Stomach (tissue), 8 donors: ENCODE measurements at regions not wholly inside any gene's neighbourhood (a gene's known extent, or its start where the extent isn't known, plus 50 kb on each side); places are given as distances from the start of the nearest gene placed in this dataset.
"Not testable (repeated sequence)": the region's sequence is repeated elsewhere in the genome, so short reads cannot be mapped to it uniquely, and the experiment has no call there.

ENCODE experiments used
- DNase-seq, 2 donors: peaks; one replicate each; pipeline versions ENCODE4 v3.0.0 to v3.0.0-alpha.2; 2013 to 2019
- H3K27ac ChIP-seq, 5 donors: fragments of 200-600 bp in 4 of 5; sonication (generic) in 4 of 5; one replicate each; pipeline ENCODE4 v1.5.1; 2013 to 2019; ENCODE audit warnings: mild to moderate bottlenecking in 1 of 5, moderate library complexity in 1 of 5
- H3K27me3 ChIP-seq, 3 donors: fragments of 200-600 bp; sonication (generic); one replicate each; pipeline ENCODE4 v1.5.1; 2017 to 2019; ENCODE audit warnings: mixed run types in 1 of 3
- H3K36me3 ChIP-seq, 4 donors: fragments of 200-600 bp; sonication (generic); 1 replicate in 3 of 4; 2 replicates in 1 of 4; pipeline ENCODE4 v1.5.1; 2016 to 2019
- H3K4me1 ChIP-seq, 4 donors: fragments of 200-600 bp; sonication (generic); one replicate each; pipeline ENCODE4 v1.5.1; 2016 to 2019
- H3K4me3 ChIP-seq, 4 donors: fragments of 200-600 bp; sonication (generic) in 3 of 4; one replicate each; pipeline ENCODE4 v1.5.1; 2016 to 2019; ENCODE audit warnings: mild to moderate bottlenecking in 1 of 4
- H3K9me3 ChIP-seq, 4 donors: fragments of 200-600 bp; sonication (generic); one replicate each; pipeline ENCODE4 v1.5.1; 2016 to 2019
- WGBS, 5 donors: extraction: QIAGEN DNeasy Blood & Tissue Kit in 3 of 5; methylation state at CpG; one replicate each; pipeline versions ENCODE4 v1.1.5 to v1.1.7; 2013 to 2018; 5-methylcytosine and 5-hydroxymethylcytosine counted together
- intact Hi-C: fragments of 100-400 bp; cut with DNase I; formaldehyde crosslinking; loops from one replicate; pipeline ENCODE4 v1.15.1; 2023; ENCODE audit warnings: low total_unique reads
- donor health status: healthy with polysubstance abuse.
- donor health status: Bipolar disorder and iron deficiency.
- donor health status: healthy.

DNA sequence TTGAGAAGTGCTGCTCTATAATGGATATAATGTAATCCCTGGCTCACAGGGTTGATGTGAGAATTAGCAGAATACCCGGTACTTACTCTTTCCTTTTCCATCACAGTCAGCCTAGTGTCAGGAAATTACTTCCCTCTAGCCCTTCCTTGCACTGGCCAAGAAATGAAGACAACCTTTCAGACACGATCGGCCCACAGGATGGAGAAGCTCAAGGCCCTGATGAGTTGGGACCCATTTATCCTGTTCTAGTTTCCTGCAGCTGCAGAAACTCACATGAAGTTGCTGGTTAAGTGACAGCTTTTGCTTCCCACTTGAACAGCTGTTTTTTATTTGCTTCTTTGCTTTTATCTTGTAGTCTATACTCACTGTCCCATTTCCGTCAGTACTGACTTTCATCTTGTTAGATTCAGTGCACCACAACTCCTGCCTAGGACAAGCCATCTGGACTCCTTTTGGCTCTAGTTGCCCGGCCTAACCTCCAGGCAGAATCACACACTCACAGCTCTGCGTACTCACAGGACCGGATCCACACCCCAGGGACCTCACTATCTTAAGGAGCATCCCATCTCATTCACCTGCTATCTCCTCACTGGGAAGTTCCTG, 325.1 kb upstream of the CHRNA7 start:
- H3K36me3 ChIP-seq, H3K4me3 ChIP-seq, H3K27me3 ChIP-seq, H3K4me1 ChIP-seq, H3K9me3 ChIP-seq, DNase-seq, H3K27ac ChIP-seq, intact Hi-C loops: not testable (repeated sequence)
- WGBS, 5 donors: 63 to 75% (median 69%) methylated on average over 2 to 4 of the region's 7 CpGs; no CpG with 5 or more reads in 1 of the 5 donors

DNA sequence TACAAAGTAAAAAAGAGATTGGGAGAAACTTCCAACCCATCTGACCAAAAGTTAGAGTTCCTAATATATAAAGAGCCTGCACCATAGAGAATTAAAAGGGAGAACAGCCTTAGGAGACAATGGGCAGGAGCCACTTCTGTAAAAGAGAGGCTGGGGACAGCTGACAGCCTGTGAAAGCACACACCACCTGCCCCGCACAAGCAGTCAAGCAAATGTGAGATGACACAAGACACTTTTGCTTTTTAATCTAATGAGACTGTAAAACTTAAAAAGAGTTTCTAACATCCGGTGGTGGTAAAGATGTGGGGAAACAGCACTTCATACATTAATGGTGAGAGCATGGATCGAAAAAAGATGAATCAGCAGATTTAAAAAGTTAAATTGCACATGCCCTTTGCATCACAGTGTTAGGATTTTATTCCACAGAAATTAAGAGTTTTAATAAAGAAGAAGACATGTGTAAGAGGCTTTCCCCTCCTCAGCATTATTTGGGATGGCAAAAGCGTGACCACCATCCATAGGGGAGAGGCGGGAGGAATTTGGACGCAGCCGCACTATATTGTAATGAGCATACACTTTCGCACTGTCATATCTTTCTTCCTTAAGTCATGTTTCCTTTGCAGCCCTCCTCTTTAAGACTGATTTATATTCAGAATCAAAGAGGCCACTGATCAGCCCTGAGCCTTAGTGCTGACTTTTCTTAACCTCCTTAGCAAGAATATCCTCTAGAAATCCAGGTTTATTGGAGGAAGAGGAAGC, 322.2 kb upstream of the CHRNA7 start:
- 81 to 94% (median 90%) methylated on average over 2 to 3 of the region's 8 CpGs for WGBS, 5 donors
- intact Hi-C loops, H3K36me3 ChIP-seq, H3K4me1 ChIP-seq, H3K9me3 ChIP-seq, H3K27ac ChIP-seq, H3K4me3 ChIP-seq, H3K27me3 ChIP-seq, DNase-seq: not testable (repeated sequence)

- H3K9me3 ChIP-seq, DNase-seq, intact Hi-C loops, H3K27ac ChIP-seq, H3K4me1 ChIP-seq, H3K36me3 ChIP-seq, H3K4me3 ChIP-seq, H3K27me3 ChIP-seq: not testable (repeated sequence)
- 45 to 71% (median 56%) methylated on average over 3 to 6 of the region's 9 CpGs for WGBS, 5 donors
Measured at GRCh38 chr15:31708703-31709327, 321.5 kb upstream of the CHRNA7 start.

DNA sequence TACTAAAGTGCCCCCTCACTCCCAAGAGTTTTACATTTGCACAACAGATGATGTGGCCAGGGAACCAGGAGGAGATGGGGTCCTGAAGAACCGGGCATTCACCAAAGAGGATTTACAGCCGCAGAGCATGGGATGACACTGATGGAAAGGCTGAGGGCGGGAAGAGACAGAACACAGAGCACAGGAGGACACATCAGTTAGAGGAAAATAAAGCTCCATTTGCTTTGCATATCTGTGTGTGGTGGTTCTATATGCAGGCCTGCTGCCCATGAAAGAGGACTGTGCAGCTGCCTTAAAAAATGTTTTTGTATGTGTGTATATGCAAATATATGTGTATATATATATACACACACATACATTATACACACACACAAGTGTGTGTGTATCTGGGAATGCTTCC, 320.8 kb upstream of the CHRNA7 start:
- H3K4me1 ChIP-seq, H3K36me3 ChIP-seq, H3K9me3 ChIP-seq, H3K27me3 ChIP-seq, H3K27ac ChIP-seq, intact Hi-C loops, DNase-seq, H3K4me3 ChIP-seq: not testable (repeated sequence)
- WGBS, 5 donors: 70 to 83% (median 74%) methylated on average over 2 of the region's 3 CpGs; no CpG with 5 or more reads in 2 of the 5 donors

DNA sequence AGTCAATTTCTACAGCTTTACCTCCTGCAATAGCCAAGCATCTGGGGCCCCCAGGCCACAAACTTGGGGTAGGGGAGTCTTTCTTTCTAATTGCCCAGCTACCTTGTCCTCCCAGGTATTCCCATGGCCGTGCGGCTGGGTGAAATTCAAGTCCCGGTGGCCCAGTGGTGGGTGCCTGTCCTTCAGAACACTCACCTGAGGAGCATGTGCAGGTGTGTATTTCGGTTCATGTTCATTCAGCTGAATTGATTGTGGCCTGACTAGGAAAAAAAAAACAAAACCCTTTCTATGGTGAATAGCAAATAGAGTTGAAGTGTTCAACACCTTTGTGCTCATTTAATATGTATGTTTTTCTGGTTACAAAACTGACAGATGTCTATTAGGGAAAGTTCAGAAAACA, 319.5 kb upstream of the CHRNA7 start:
- H3K9me3 ChIP-seq, H3K27me3 ChIP-seq, H3K4me3 ChIP-seq, H3K4me1 ChIP-seq, H3K27ac ChIP-seq, H3K36me3 ChIP-seq, intact Hi-C loops, DNase-seq: not testable (repeated sequence)
- WGBS, 5 donors: 60 to 96% (median 83%) methylated on average over 1 to 4 of the region's 4 CpGs

- H3K36me3 ChIP-seq, H3K27ac ChIP-seq, H3K4me1 ChIP-seq, H3K27me3 ChIP-seq, H3K9me3 ChIP-seq, H3K4me3 ChIP-seq, DNase-seq, intact Hi-C loops: not testable (repeated sequence)
- WGBS, 5 donors: 0 to 43% (median 29%) methylated on average over 1 to 3 of the region's 3 CpGs
Measured at GRCh38 chr15:31715208-31715607, 315.1 kb upstream of the CHRNA7 start.

DNA sequence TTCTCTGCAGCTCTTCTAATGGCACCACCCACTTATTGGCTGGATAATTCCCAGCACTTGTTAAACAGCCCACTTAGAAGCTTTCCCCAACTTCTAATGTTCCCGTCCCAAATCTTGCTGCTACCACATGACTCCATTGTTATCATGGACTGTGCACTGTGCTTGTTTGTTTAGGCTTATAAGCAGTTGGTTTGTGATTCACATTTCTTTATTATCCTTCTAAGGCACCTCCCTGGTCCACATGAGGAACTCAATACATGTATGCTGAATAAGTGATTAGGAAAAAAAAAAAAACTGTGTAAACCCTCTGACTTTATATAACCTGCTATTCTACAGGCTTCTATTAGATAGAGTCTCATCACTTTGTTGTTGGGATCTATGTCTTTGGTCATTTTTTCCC, 311.7 kb upstream of the CHRNA7 start:
- H3K9me3 ChIP-seq, H3K27ac ChIP-seq, H3K36me3 ChIP-seq, H3K4me1 ChIP-seq, H3K27me3 ChIP-seq, intact Hi-C loops, DNase-seq, H3K4me3 ChIP-seq: not testable (repeated sequence)
- WGBS, 5 donors: 27 to 50% (median 31%) methylated on average over 1 of the region's 1 CpG; no CpG with 5 or more reads in 2 of the 5 donors

DNA sequence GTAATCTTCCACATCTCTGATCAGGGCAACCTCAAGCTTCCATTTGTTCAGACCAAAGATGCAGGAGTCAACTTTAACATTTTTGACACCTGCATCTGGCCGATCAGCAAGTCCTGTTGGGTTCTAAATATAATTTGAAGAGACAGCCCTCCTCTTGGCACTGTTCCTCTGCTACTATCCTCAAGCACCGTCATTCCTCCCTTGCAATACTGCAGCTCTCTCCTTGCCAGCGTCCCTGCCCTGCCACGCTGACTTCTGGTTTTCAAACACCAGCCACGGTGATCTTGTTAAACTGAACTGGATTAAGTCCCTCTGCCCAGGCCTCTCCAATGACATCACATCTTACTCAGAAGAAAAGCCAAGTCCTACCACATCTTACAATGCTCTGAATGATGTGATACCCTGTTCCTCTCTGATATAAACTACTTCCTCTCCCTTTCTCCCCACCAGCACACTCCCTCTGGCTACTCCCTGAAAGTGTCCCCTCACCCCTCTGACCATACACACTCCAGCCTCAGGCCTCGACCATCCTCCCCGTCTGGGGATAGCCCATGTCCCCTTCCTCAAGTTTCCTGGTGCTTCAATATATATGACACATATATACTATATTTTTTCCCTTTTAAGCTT, 310.8 kb upstream of the CHRNA7 start:
- H3K36me3 ChIP-seq, H3K27ac ChIP-seq, H3K9me3 ChIP-seq, H3K4me3 ChIP-seq, DNase-seq, intact Hi-C loops, H3K4me1 ChIP-seq, H3K27me3 ChIP-seq: not testable (repeated sequence)
- 33 to 70% (median 48%) methylated on average over 7 of the region's 7 CpGs for WGBS, 5 donors

- H3K27ac ChIP-seq, H3K4me3 ChIP-seq, H3K9me3 ChIP-seq, DNase-seq, H3K4me1 ChIP-seq, H3K27me3 ChIP-seq, H3K36me3 ChIP-seq, intact Hi-C loops: not testable (repeated sequence)
- whole genome bisulfite sequencing, 5 donors: 89 to 98% (median 91%) methylated on average over 8 to 10 of the region's 10 CpGs
Measured at GRCh38 chr15:31723019-31723418, 307.3 kb upstream of the CHRNA7 start.

- 80 to 85% (median 82%) methylated on average over 5 of the region's 5 CpGs for WGBS, 5 donors
- intact Hi-C loops, H3K9me3 ChIP-seq, H3K4me3 ChIP-seq, H3K4me1 ChIP-seq, H3K36me3 ChIP-seq, H3K27ac ChIP-seq, DNase-seq, H3K27me3 ChIP-seq: not testable (repeated sequence)
Measured at GRCh38 chr15:31724903-31725302, 305.4 kb upstream of the CHRNA7 start.

DNA sequence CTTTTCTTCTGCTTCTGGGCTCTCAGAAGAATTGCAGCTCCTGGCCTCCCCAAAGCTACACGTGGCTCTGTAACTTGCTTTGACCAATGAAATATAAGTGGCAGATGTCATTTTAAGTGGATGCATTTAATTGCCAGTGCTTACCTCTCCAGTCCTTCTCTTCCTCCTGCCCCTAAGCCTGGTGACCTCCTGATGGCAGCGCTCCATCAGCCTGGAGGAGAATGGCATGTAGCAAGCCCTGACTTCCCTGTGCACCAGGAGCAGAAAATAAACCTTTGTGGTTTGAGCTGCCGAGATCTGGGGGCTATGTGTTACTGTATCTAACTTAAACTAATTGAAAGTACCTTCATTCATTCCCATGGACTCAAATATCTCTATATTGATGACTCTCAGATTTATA, 304.7 kb upstream of the CHRNA7 start:
- 66 to 80% (median 72%) methylated on average over 3 of the region's 3 CpGs for WGBS, 5 donors
- intact Hi-C loops: not testable (repeated sequence)

More for the DNA sequence above, 304.7 kb upstream of the CHRNA7 start:
- not testable (repeated sequence) for H3K36me3 ChIP-seq, H3K4me1 ChIP-seq, H3K4me3 ChIP-seq, H3K27ac ChIP-seq, DNase-seq, H3K27me3 ChIP-seq
- H3K9me3 ChIP-seq: peaks cover 0 to 13% (median 0%) of the 10 kb centered on the region in 4 donors
